ENCODE measurements at regions not wholly inside any gene's neighbourhood (a gene's known extent, or its start where the extent isn't known, plus 50 kb on each side); places are given as distances from the start of the nearest gene placed in this dataset.

GRCh38 chrX:126701380-126701779, 118.1 kb upstream of the PRR32 start:
- Histone ChIP-seq H3K4me1 (replicated peaks in 1 of 4; ENCODE audit: control insufficient read depth in 3 of 4, insufficient read depth in 4 of 4, low read length in 3 of 4) (no peaks in the 10 kb centered on the region), H2BK15ac (ENCODE audit: low read length) (no peak overlapping the region), H3K4ac (replicated peaks; ENCODE audit: insufficient read length, low read depth, low read length) (no peak overlapping the region), H3K4me3 (ENCODE audit: extremely low read depth in 1 of 4, insufficient read depth in 2 of 4, low read depth in 3 of 4, low read length in 4 of 4) (no peak overlapping the region), H3K14ac (ENCODE audit: insufficient read length) (no peak overlapping the region), H2AK5ac (ENCODE audit: low read depth, low read length) (no peak overlapping the region), H4K5ac (ENCODE audit: insufficient read length, low read depth, low read length) (no peak overlapping the region), H3K27me3 (replicated peaks in 1 of 4; ENCODE audit: control insufficient read depth in 3 of 4, extremely low read depth in 1 of 4, insufficient read depth in 3 of 4, low read length in 3 of 4) (no peaks in the 10 kb centered on the region), H3K23ac (ENCODE audit: insufficient read length) (no peak overlapping the region), H3K79me1 (ENCODE audit: low read depth, low read length) (no peaks in the 10 kb centered on the region), H3K9ac (replicated peaks in 1 of 4; ENCODE audit: extremely low read depth in 1 of 4, low read depth in 3 of 4, low read length in 3 of 4) (no peak overlapping the region), H3K23me2 (ENCODE audit: low read depth, low read length) (no peaks in the 10 kb centered on the region), H2BK120ac (replicated peaks; ENCODE audit: low read depth, low read length) (no peak overlapping the region), H3K4me2 (ENCODE audit: insufficient read depth in 1 of 2, low read depth in 2 of 2, low read length in 2 of 2) (no peak overlapping the region), H3K9me3 (ENCODE audit: insufficient read depth in 2 of 2, low read depth in 1 of 2, low read length in 1 of 2) (no peaks in the 10 kb centered on the region), H3K27ac (ENCODE audit: low read depth, low read length) (no peak overlapping the region), H2BK5ac (ENCODE audit: low read depth, low read length) (no peak overlapping the region), H3K79me2 (ENCODE audit: control insufficient read depth in 1 of 2, insufficient read depth in 2 of 2, low read length in 2 of 2) (no peaks in the 10 kb centered on the region), H4K8ac (ENCODE audit: extremely low read depth, insufficient read depth, low read length) (no peak overlapping the region), H3K18ac (ENCODE audit: extremely low read depth, low read length) (no peak overlapping the region), H4K20me1 (replicated peaks in 1 of 2; ENCODE audit: control insufficient read depth in 1 of 2, insufficient read depth in 2 of 2, low read length in 2 of 2) (no peaks in the 10 kb centered on the region), H2BK12ac (ENCODE audit: low read depth, low read length) (no peak overlapping the region), H3K36me3 (ENCODE audit: control insufficient read depth in 2 of 4, insufficient read depth in 4 of 4, low read length in 3 of 4) (no peaks in the 10 kb centered on the region), H2AFZ (ENCODE audit: low read length) (no peak overlapping the region), H4K91ac (replicated peaks; ENCODE audit: insufficient read length, low read length) (no peak overlapping the region), H3K56ac (replicated peaks; ENCODE audit: insufficient read length, low read depth, low read length) (no peak overlapping the region), H2BK20ac (ENCODE audit: low read length) (no peak overlapping the region)
- POLR2A ChIA-PET (ENCODE audit: partially characterized antibody): no interaction called here
- DNase-seq (ENCODE audit: low read depth in 1 of 2, low spot score in 2 of 2) (no peak), FAIRE-seq (no peak)
- CTCF ChIA-PET (ENCODE audit: partially characterized antibody): no interaction called here
- no peak for TF ChIP-seq SRF (IDR thresholded peaks at IDR 0.05; ENCODE audit: low read depth, low read length)
- no peak for TF ChIP-seq SIX5 (IDR thresholded peaks at IDR 0.05; ENCODE audit: low read depth, low read length)
- TF ChIP-seq SP1 (IDR thresholded peaks at IDR 0.05; ENCODE audit: low read depth, low read length): no peak
- WGBS, 2 experiments (ENCODE audit: extremely low coverage in 1 of 2, insufficient coverage in 1 of 2, insufficient read length in 1 of 2, insufficient replicate concordance in 2 of 2, low coverage in 1 of 2, low lambda C conversion rate in 2 of 2, missing lambda C conversion rate in 1 of 2): 47% methylated on average over 2 of the region's 2 CpGs; no CpG with 5 or more reads in 1 of the 2 experiments

Data from H1 (cell line).